KMS-11 (cell line): ENCODE measurements at regions not wholly inside any gene's neighbourhood (a gene's known extent, or its start where the extent isn't known, plus 50 kb on each side); places are given as distances from the start of the nearest gene placed in this dataset.

Experiments used
- H2AFZ ChIP-seq: fragments of 200-600 bp; sonication (generic); 2 replicates; pipeline ENCODE4 v1.6.1; 2016; ENCODE audit warnings: antibody characterized with exemption, mixed run types, low read depth
- H3K27ac ChIP-seq: fragments of 200-600 bp; sonication (generic); 2 replicates; pipeline ENCODE4 v1.6.1; 2016; ENCODE audit warnings: mild to moderate bottlenecking, mixed run types
- H3K27me3 ChIP-seq: fragments of 200-600 bp; sonication (generic); 2 replicates; pipeline ENCODE4 v1.6.1; 2017; ENCODE audit warnings: mild to moderate bottlenecking, low read depth, mixed run types, moderate library complexity; ENCODE audit not compliant: insufficient read depth
- H3K36me3 ChIP-seq: fragments of 200-600 bp; sonication (generic); 2 replicates; pipeline ENCODE4 v1.6.1; 2017; ENCODE audit warnings: mild to moderate bottlenecking, mixed run types; ENCODE audit not compliant: insufficient read depth
- H3K4me1 ChIP-seq: fragments of 200-600 bp; sonication (generic); 2 replicates; pipeline ENCODE4 v1.6.1; 2016; ENCODE audit warnings: mild to moderate bottlenecking, low read depth, mixed run types; ENCODE audit not compliant: poor library complexity, severe bottlenecking
- H3K4me2 ChIP-seq: fragments of 200-600 bp; sonication (generic); 2 replicates; pipeline ENCODE4 v1.7.0; 2016; ENCODE audit warnings: mild to moderate bottlenecking, mixed run types
- H3K4me3 ChIP-seq: fragments of 200-600 bp; sonication (generic); IDR thresholded peaks from 2 replicates; pipeline ENCODE4 v1.6.1; 2017; ENCODE audit warnings: low read depth, low read length, mixed read lengths; ENCODE audit not compliant: insufficient read depth
- H3K79me2 ChIP-seq: fragments of 200-600 bp; sonication (generic); 2 replicates; pipeline ENCODE4 v1.6.1; 2016; ENCODE audit warnings: low read depth, mixed run types; ENCODE audit not compliant: insufficient read depth
- H3K9ac ChIP-seq: fragments of 200-600 bp; sonication (generic); 2 replicates; pipeline ENCODE4 v1.6.1; 2016; ENCODE audit warnings: mild to moderate bottlenecking, mixed run types
- H4K20me1 ChIP-seq: fragments of 200-600 bp; sonication (generic); 2 replicates; pipeline ENCODE4 v1.6.1; 2016; ENCODE audit warnings: mild to moderate bottlenecking, mixed run types; ENCODE audit not compliant: insufficient read depth
- TF ChIP-seq, protein P1 (sequence below): fragments of 200-600 bp; sonication (generic); conservative IDR thresholded peaks from 2 replicates; pipeline ENCODE4 v1.6.1; 2017; ENCODE audit warnings: low read depth, mild to moderate bottlenecking, antibody characterized with exemption, low read length, moderate library complexity, mixed read lengths

GRCh38 chr9:86819552-86819951, 127.8 kb downstream of the GAS1 start:
- no peaks in the 10 kb centered on the region for H3K4me1 ChIP-seq
- no peak overlapping the region for H3K4me2 ChIP-seq
- no peaks in the 10 kb centered on the region for H3K27me3 ChIP-seq
- TF ChIP-seq, protein P1, sequence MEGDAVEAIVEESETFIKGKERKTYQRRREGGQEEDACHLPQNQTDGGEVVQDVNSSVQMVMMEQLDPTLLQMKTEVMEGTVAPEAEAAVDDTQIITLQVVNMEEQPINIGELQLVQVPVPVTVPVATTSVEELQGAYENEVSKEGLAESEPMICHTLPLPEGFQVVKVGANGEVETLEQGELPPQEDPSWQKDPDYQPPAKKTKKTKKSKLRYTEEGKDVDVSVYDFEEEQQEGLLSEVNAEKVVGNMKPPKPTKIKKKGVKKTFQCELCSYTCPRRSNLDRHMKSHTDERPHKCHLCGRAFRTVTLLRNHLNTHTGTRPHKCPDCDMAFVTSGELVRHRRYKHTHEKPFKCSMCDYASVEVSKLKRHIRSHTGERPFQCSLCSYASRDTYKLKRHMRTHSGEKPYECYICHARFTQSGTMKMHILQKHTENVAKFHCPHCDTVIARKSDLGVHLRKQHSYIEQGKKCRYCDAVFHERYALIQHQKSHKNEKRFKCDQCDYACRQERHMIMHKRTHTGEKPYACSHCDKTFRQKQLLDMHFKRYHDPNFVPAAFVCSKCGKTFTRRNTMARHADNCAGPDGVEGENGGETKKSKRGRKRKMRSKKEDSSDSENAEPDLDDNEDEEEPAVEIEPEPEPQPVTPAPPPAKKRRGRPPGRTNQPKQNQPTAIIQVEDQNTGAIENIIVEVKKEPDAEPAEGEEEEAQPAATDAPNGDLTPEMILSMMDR: no peak
- H4K20me1 ChIP-seq: no peaks in the 10 kb centered on the region
- H3K36me3 ChIP-seq: no peaks in the 10 kb centered on the region
- no peaks in the 10 kb centered on the region for H3K79me2 ChIP-seq
- H3K27ac ChIP-seq: no peak overlapping the region
- no peak overlapping the region for H3K4me3 ChIP-seq
- no peak overlapping the region for H2AFZ ChIP-seq
- no peak overlapping the region for H3K9ac ChIP-seq

DNA sequence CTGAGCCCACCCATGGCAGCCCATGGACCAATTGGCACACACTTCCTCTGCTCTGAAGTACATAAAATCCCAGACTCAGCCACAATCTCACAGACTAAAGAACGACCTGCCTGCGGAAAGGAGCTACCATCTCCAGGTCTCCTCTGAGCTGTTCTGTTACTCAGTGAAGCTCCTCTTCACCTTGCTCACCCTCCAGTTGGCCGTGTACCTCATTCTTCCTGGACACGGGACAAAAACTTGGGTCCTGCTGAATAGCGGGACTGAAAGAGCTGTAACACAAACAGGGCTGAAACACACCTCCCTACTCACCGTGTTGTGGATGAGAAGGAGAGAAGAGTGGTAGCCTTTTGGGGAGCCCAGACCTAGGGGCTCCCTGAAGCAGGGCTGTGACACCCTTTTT, 128.7 kb downstream of the GAS1 start:
- Histone ChIP-seq H2AFZ (no peak overlapping the region), H3K4me2 (no peak overlapping the region), H3K27me3 (no peaks in the 10 kb centered on the region), H3K4me1 (no peaks in the 10 kb centered on the region), H4K20me1 (no peaks in the 10 kb centered on the region), H3K27ac (no peak overlapping the region), H3K79me2 (no peaks in the 10 kb centered on the region), H3K4me3 (no peak overlapping the region), H3K9ac (no peak overlapping the region), H3K36me3 (no peaks in the 10 kb centered on the region)
- TF ChIP-seq, protein P1: no peak

DNA sequence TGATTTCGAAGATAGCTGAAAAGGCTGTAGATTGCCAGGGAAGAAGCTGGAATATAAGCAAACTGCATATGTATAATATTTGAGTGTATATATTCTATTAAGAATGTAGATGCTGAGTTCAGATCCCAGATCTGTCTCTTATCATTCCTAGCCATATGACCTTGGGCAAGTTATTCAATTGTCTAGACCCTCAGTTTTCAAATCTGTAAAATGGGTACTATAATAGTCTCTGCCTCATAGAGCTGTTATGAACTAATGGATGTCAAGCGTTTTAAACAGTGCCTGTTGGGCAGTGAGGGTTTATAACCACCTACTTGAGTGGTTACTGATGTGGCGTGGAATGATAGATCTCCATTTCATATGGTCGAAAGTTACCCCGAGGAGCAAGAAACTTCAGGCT, 130.4 kb downstream of the GAS1 start:
- TF ChIP-seq, protein P1: no peak
- Histone ChIP-seq H3K36me3 (no peaks in the 10 kb centered on the region), H3K4me1 (no peaks in the 10 kb centered on the region), H3K4me3 (no peak overlapping the region), H3K9ac (no peak overlapping the region), H3K4me2 (no peak overlapping the region), H2AFZ (no peak overlapping the region), H4K20me1 (no peaks in the 10 kb centered on the region), H3K79me2 (no peaks in the 10 kb centered on the region), H3K27ac (no peak overlapping the region), H3K27me3 (no peaks in the 10 kb centered on the region)

- no peaks in the 10 kb centered on the region for H3K27me3 ChIP-seq
Measured at GRCh38 chr9:86816366-86816765, 130.9 kb downstream of the GAS1 start.

More at GRCh38 chr9:86816366-86816765, 130.9 kb downstream of the GAS1 start:
- Histone ChIP-seq H3K36me3 (no peaks in the 10 kb centered on the region), H3K27ac (no peak overlapping the region), H4K20me1 (no peaks in the 10 kb centered on the region), H2AFZ (no peak overlapping the region), H3K79me2 (no peaks in the 10 kb centered on the region), H3K4me2 (no peak overlapping the region), H3K4me3 (no peak overlapping the region), H3K9ac (no peak overlapping the region), H3K4me1 (no peaks in the 10 kb centered on the region)
- TF ChIP-seq, protein P1: no peak
